ENCODE measurements at regions not wholly inside any gene's neighbourhood (a gene's known extent, or its start where the extent isn't known, plus 50 kb on each side); places are given as distances from the start of the nearest gene placed in this dataset.
"Not testable (repeated sequence)": the region's sequence is repeated elsewhere in the genome, so short reads cannot be mapped to it uniquely, and the experiment has no call there.

DNA sequence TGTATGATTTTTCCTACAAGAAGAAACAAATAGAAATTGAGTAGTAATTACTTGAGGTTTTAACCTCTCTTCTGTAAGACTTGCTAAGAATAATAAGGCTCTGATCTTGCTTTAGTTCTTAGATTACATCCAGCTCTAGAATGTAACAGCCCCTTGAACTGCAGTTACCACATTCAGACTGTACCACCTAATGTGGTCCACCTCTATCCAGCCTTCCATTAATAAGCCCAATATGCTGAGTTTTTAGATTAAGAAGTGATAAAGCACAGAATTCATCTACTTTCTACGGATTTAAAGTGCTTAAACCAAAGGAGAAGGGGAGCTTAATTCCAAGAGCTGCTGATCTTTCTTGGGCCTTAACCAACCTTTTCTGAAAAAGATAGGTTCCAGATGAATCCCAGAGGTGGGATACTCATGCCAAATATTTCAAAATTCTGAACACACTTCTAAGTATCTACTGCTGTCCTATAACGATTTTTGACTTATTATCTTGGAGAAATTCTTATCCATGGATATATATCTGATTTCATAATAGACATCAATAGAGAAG is 131.5 kb downstream of the ZNF608 start:
- DNase-seq = no peak

DNA sequence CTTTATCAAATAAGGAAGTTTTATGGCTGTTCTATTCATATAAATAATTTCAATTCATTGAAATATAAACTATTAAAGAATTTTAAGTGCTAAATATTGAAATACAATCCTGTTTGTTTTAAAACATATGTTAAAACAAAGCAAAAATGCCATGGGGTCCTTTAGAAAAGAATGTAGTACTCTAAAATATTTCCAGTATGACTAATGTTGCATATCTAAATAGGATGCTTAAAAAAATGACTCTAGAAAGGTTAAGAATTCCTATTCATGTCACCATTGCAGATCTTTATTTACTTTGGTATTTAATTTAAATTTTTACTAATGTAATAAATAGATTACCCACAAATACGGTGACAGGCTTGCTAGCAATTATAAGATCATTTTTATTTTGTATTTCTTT is 132.3 kb downstream of the ZNF608 start:
- DNase-seq = no peak

GRCh38 chr5:124613273-124613953 is 133.0 kb downstream of the ZNF608 start:
- DNase-seq = no peak

- DNase-seq = no peak
Measured at GRCh38 chr5:124612023-124612422, 134.4 kb downstream of the ZNF608 start.

GRCh38 chr5:124611262-124611661 is 135.2 kb downstream of the ZNF608 start:
- DNase-seq = not testable (repeated sequence)

DNA sequence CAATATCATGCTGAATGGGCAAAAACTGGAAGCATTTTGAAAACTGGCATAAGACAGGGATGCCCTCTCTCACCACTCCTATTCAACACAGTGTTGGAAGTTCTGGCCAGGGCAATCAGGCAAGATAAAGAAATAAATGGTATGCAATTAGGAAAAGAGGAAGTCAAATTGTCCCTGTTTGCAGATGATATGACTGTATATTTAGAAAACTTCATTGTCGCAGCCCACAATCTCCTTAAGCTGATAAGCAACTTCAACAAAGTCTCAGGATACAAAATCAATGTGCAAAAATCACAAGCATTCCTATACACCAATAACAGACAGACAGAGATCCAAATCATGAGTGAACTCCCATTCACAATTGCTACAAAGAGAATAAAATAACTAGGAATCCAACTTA is 136.8 kb downstream of the ZNF608 start:
- DNase-seq = not testable (repeated sequence)

DNA sequence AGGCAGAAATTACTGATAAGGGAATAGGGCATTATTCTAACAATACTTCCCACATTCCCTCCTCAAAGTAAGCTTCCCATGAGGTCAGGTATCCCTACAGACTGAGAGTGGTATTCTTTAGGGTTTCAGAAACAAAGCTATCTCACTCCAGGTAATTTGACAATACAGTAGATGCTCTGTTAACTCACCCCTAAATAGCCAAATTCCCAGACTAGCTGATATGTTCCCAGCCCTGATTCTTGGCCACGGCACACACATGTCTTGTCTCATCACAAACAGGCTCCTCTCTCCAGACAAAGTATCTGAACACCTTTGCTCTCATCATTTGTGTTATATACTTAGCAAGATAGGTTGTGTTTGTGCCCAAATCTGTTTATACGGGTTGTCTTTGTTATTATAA is 139.9 kb downstream of the ZNF608 start:
- DNase-seq = no peak

- DNase-seq = no peak
Measured at GRCh38 chr5:124606093-124606492, 140.3 kb downstream of the ZNF608 start.

DNA sequence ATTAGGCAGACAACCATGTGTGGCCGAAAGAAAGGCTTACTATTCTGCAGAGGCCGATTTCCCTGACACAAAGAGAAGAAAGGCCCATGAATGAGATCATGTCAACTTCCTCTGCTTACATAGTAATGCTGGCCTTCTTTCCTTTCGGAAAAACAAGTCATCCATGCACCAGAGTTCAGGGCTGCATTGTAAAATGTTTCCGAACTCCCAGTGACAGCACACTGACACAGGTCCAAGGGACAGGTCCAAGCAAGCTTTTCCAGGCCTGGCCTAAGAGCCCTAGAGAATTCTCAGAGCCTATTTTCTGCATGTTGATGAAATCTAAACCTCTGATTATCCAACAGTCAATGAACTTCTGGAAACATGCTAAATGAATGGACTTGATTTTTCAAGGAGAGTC is 140.9 kb downstream of the ZNF608 start:
- no peak for DNase-seq

- DNase-seq = no peak
Measured at GRCh38 chr5:124604419-124604818, 142.0 kb downstream of the ZNF608 start.

DNA sequence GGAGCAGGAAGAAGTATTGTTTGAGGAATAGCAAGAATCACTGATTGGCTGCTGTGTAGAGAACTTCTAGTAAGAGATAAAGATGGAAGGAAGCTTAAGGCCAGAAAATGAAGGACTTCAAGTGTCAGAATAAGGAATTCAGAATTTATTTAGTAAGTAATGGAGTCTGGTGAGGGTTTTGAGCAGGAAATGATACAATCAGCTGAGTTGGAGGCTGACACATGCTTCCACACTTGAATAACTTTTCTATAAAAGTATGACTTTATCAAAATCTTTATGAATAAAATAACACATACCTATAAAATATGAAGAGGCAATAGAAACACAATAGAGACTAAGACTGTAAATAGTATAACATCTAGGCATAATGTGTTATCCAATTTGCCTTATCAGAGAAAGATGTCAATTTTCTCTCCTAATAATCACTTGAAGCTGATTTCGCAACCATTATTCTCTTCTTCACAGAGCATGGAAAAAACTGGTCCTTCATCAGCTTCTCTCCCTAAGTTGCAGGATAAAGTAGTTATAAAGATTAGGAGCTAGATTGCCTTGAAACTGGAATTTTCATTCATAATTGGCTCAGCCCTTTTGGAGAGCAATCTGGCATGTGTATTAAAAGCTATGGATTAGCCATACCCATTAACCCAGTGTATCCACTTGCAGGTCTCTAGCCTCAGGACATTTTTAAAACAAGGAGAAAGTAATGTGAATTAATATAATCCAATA is 143.4 kb downstream of the ZNF608 start:
- DNase-seq = no peak

- DNase-seq = no peak
Measured at GRCh38 chr5:124599028-124599973, 147.1 kb downstream of the ZNF608 start.

DNA sequence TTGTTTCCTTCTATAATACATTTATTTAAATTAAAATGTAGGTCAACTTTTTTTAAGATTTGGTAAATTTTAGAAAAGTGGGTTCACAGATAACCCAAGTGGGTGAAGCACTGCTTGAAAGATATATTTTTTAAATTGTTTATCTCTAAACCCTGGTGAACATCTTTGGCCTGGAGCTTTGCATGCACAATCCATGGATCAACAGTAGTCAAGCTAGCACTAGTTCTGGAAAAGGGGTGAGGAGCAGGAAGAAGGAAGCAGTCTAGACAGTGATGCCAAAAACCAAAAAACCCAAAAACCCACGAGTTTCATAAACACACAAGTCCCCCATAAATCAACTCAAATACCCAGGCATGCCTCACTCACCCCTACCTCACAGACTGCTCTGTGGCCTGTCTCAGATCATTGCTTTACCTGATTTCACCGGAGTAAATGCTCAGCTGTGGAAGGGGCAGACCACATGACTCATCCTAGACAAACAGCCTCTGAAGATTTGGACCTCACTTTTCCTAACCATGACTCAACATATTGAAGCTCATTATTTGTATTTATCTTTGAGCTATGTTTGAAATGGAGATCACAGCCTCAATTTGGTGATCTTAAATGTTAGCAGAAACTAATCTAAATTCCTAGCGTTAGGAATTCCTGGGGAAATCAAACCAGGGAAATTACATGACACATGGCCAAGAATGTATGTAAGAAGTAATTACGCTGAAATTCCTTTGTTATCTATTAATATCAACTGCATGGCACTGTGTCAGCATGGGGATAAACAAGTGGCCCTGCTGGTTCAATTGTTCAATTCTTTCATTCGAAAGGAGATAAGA is 149.6 kb downstream of the ZNF608 start:
- no peak for DNase-seq

DNA sequence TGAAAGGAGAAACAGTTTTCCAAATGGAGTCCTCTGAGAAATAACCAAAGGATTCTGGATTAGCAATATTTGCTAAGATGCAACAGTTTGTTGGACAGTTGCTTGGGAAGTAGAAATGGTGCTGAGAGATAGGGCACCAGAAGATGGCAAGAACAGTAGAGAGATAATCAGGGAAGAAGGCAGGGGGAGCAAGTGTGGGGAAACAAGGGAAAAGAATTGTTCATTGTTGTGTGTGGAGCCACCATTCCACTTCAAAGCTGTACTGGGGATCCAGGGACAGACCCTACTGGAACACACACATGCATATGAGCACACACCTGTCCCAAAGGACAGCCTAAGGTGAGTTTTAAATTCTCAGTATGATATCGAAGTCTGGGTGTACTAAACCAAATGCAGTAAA is 152.5 kb downstream of the ZNF608 start:
- no peak for DNase-seq

DNA sequence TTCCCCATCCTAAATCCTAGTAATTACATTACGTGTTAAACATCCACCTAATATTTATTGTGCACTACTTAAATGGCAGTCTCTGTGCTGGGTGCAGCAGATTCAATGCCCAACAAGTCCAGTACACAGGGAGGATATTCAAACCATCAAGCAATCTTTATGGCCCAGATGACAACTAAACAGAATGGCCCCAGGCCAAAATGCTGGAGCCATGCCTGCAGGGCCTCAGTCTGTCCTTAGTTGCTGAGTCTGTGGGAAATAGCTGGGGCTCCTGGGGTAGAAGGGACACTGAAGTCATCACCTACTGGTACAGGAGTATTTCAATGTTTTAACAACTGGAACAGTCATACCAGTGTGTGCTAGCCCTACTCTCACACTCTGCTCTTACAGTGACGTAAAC is 153.5 kb downstream of the ZNF608 start:
- DNase-seq = no peak

DNA sequence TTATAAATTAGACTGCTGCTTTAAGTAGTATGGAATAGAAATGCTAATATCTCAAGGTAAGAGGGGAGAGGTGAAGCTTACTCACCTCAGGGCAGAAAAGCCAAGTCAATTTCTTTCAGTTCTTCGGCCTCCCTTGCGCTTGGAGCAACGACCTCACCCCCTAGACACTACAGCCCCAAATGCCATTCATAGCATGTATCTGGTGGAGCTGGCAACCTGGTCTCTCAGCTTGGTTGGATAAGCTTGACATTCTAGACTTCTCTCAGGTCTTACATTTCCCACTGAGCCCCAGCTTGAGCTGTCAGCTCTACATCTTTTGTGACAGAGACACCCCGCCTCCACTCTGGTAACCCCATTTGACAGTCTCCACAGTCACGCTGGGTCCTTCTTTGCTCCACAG is 154.9 kb downstream of the ZNF608 start:
- DNase-seq = no peak

DNA sequence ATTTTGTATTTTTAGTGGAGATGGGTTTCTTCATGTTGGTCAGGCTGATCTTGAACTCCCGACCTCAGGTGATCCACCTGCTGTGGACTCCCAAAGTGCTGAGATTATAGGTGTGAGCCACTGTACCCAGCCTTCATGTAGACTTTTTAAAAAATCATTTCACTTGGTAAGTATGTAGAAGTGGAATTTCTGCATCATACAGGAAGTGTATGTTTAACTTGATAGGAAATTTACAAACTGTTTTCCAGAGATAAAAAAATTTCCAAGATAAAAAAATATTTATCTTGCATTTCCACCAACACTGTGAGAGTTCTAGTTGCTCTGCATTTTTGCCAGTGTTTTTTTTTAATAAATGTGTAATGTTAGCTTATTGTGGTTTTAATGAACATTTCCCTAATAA is 155.8 kb downstream of the ZNF608 start:
- DNase-seq = no peak

GRCh38 chr5:124587280-124587679 is 159.2 kb downstream of the ZNF608 start:
- no peak for DNase-seq

- no peak for DNase-seq
Measured at GRCh38 chr5:124584991-124585715, 161.3 kb downstream of the ZNF608 start.

DNA sequence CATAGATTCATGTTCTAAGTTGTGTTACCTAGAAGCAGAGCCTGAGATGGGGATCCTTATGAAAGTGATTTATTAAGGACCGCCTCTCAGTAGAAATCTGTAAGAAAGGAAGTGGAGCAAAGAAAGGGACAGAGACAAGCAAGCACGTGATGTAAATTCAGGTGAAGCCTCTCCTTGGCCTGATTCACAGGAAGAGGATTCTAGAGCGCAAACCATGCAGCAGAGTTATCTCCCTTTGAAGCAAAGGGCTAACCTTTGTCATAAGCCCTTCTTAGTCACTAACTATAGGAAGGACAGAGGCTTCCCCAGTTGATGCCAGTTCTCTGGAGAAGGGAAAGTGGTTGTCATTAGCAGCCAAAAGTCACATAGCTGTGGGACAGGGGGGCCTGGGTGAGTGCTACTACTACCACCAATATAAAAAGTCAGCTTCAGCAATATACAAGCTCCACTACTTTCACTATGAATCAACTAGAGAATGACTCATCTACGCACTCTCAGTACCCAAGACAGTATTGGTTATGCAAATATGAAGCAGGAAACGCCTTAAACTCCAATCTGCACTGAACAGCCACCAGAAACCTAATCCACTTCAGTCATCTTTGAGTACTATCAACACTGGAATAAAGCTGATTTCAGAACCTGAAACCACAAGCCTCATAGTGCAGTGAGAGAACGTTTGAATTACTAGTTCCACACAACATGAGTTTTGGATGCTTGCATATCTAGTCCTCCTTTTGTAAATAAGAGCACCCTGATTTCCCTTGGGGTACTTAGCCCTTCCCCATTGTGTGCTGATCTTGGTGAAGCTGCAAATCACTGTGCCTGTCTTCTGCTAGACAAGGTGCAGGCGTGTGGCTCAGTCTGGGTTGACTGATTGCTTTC is 162.7 kb downstream of the ZNF608 start:
- peak; percentile 33 for DNase-seq

DNA sequence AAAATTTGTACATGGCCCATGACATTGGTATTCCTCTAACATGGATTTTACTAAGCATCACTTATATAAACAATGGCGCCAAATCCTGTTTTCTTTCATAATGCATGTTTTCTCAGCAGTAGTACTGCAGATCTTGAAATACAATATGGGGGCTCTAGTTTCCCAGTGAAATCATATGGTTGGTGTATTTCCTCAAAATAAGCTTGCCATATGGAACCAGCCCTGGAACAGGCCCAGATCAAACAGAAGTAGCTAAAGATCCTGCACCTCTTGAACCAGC is 163.9 kb downstream of the ZNF608 start:
- DNase-seq = peak; percentile 43
